DMS 273 (cell line): ENCODE measurements at regions not wholly inside any gene's neighbourhood (a gene's known extent, or its start where the extent isn't known, plus 50 kb on each side); places are given as distances from the start of the nearest gene placed in this dataset.
"Not testable (repeated sequence)": the region's sequence is repeated elsewhere in the genome, so short reads cannot be mapped to it uniquely, and the experiment has no call there.

Experiments
- DNase-seq: peaks from one replicate; lab custom pipeline; 2025; ENCODE audit not compliant: unreplicated experiment; lab: John Stamatoyannopoulos, UW

GRCh38 chrX:33989936-33990335 is 142.2 kb downstream of the FAM47A start:
- no peak for DNase-seq

DNA sequence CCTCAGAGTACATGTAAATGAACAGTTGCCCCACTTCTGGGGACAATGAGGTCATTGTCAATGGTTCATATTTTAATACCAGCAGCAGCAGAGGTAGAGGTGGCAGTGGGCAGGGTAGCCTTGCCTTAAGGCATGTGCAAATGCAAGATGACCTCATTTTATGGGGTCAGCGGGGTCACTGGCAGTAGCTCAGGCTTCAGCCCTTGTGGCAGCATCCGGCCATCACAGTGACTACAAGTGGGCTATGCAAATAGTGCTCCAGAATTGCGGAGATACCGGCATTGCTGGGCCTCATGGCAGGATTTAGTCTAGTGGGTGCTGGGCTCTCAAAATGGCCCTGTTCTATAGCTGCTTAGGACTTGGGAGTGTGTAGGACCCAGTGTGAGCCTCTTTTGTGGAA is 144.7 kb downstream of the FAM47A start:
- no peak for DNase-seq

DNA sequence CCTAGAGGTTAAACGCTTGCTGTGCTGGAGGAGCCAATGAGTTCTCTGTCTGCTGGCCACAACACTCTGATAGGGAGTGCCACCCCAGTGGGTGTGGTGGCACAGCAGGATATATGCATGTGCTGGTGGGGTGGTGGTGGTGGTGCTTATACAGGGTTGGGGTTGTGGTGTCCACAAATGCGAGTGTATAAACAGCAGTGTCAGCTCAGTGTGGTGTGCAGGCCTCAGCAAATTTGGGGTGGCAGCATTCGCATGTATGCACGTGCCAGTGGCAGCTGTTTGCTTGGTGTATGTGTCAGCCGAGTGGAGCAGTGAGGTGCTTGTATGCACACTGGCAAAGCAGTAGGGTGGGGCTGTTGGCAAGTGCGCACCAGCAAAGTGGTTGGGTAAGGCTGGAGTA is 157.4 kb downstream of the FAM47A start:
- no peak for DNase-seq

GRCh38 chrX:33970028-33970967 is 161.8 kb downstream of the FAM47A start:
- DNase-seq = peak; percentile 19

GRCh38 chrX:33969105-33969504 is 163.0 kb downstream of the FAM47A start:
- DNase-seq = no peak

DNA sequence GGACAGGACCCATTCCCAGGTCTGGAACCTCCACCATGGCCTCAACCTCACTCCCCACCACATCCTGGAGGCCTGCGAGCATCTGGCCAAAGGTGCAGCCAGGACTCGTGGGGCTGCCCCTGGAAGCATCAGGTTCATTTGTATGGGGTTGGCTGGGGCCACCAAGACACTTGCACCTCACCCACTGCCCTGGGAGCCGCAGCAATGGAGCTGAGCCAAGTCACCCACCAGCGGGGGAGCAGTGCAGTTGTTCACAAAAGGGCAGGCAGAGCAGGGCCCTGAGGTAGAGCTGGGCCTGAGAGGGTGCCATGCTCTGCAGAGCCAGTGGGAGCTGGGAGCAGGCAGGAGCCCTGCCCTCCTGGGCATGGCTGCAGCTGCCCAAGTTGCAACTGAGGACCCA is 163.5 kb downstream of the FAM47A start:
- DNase-seq = no peak

- DNase-seq = no peak
These were observed 182.8 kb downstream of the FAM47A start for GRCh38 chrX:33949300-33949699.

- not testable (repeated sequence) for DNase-seq
These were observed 205.9 kb downstream of the FAM47A start for GRCh38 chrX:33926249-33926648.

DNA sequence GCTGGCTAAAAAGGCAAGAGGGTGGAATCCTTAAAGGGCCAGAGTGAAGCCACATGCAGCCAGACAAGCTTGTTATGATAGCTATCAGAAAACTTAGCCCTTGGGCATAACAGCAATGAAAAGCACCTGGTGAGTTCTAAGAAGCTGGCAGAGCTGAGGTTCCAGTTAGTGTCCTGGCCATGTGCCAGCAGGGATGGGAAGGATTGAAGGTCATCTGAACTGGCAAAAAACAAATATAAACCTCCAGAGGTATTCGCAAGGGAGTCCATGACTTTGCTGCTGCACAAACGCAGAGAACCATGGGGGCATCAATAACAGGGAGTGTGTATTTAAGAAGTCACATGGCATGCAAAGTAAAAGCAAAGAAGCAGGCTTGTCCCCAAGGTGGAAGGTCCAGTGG is 208.9 kb downstream of the FAM47A start:
- DNase-seq = peak; percentile 2

- DNase-seq = no peak
These were observed 222.3 kb downstream of the FAM47A start for GRCh38 chrX:33909836-33910235.

- DNase-seq = no peak
These were observed 223.2 kb downstream of the FAM47A start for GRCh38 chrX:33908898-33909297.

- DNase-seq = no peak
These were observed 224.0 kb downstream of the FAM47A start for GRCh38 chrX:33908074-33908473.

GRCh38 chrX:33906971-33907370 is 225.1 kb downstream of the FAM47A start:
- DNase-seq = no peak

DNA sequence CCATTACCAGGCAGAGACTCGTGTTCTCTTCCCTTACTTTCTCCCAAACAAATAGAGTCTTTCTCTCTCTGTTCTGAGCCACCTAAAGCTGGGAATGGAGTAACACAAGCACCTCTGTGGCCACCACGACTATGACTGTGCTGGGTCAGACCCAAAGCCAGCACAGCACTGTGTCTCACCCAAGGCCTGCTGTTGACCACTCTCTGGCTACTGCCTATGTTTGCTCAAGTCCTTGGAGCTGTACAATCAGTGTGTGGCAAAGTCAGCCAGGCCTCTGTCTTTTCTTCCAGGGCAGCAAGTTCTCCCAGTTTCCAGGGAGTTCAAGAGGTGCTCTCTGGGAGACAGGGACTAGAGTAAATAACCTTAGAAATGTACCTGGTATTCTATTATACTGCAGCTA is 239.4 kb downstream of the FAM47A start:
- no peak for DNase-seq

DNA sequence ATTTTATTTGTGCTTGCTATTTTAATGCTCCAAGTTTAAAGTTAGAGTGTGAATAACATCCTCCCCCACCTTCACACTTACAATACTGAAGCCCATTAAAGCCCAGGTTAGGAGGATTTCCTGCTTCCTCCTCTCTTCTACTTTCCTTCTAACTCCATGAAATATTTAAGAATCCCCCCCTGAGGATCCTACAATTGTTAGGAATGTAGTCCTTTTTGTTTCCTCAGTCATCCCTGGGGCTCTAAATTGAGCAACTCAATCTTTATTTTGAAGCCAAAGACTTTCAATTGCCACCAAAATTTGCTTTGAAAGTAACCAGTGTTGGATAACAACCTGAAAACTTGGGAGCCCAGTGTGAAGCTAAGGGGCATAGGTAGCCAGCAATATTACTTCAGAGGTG is 276.9 kb downstream of the FAM47A start:
- no peak for DNase-seq

GRCh38 chrX:33852146-33852545 is 280.0 kb downstream of the FAM47A start:
- DNase-seq = not testable (repeated sequence)

DNA sequence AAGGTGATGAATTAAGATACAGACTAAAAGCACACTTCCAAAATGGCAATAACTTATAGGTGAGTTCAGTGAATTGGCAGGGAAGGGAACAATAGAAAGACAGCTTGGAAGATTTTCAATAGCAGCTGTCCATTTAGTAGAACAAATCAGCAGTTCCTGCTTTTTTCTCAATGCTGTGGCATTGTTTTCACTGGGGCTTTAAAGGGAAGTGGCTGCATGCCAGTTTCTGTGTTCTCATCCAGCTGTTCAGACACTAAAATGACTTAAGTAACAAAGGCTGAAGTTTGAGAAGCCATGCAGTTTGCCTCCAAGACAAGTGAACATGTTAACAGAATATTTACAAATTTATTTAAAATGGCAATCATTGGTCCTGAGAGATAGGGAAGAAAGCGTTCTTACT is 291.9 kb downstream of the FAM47A start:
- peak; percentile 19 for DNase-seq

DNA sequence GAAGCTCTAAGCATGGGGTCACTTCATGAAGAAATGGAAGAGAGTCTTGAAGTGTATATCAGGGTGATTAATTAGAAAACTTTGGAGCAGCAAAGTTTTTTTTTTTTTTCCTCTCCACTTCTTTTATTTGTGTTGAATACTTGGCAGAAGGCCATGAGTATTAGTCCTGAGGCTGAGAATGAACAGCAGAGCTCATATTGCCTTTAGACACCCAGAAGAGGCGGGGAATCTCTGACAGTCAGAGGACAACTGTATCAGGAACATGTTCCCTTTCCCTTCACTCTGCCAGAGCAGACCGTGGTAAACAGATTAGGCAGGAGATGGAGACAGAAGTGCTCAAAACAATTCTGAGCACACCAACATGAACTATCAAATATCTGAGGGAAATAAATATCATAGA is 300.9 kb downstream of the FAM47A start:
- DNase-seq = no peak

DNA sequence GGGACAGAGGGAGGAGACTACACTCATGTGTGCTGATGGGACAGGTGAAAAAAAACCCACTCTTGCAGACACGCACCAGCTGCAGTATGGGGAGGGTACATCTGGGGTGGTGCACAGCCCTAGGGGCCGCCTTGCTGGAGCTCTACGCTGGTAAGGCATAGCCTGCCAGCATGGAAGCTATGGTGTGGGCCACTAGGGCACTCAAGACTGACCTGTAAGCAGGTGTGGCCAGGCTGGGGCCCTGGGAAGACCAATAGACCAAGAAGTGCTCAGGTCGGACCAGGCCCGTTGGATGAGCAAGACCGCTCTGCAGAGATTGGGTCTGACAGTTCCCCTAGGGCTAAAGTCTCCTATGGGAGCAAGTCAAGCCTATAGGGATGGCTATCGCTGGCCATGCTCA is 314.8 kb downstream of the FAM47A start:
- no peak for DNase-seq

GRCh38 chrX:33808636-33809035 is 323.5 kb downstream of the FAM47A start:
- DNase-seq = no peak

GRCh38 chrX:33784548-33784947 is 347.6 kb downstream of the FAM47A start:
- no peak for DNase-seq

DNA sequence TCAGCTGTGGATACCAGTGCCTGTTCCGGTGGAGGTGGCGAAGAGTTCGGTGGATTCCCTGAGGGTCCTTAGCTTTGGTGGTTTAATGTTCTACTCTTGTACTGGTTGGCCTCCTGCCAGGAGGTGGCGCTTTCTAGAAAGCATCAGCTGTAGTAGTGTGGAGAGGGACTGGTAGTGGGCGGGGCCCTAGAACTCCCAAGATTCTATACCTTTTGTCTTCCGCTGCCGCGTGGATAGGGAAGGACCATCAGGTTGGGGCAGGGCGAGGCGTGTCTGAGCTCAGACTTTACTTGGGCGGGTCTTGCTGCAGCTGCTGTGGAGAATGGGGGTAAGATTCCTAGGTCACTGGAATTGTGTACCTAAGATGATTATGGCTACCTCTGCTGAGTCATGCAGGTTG is 390.3 kb downstream of the FAM47A start:
- DNase-seq = peak; percentile 3

- no peak for DNase-seq
These were observed 396.9 kb downstream of the FAM47A start for GRCh38 chrX:33735182-33735581.
